Endothelial cell (in vitro differentiated cells): ENCODE measurements at regions not wholly inside any gene's neighbourhood (a gene's known extent, or its start where the extent isn't known, plus 50 kb on each side); places are given as distances from the start of the nearest gene placed in this dataset.

Experiments used
- DNase-seq: peaks from one replicate; pipeline ENCODE4 v3.0.0; 2021; ENCODE audit warnings: low spot score
- H3K27ac Mint-ChIP-seq: one replicate; pipeline ENCODE4 v1.8.0; 2021; ENCODE audit warnings: mixed read lengths, inconsistent platforms; ENCODE audit not compliant: unreplicated experiment
- H3K27me3 Mint-ChIP-seq: one replicate; pipeline ENCODE4 v1.8.0; 2021; ENCODE audit warnings: mild to moderate bottlenecking, moderate library complexity, mixed read lengths, inconsistent platforms; ENCODE audit not compliant: unreplicated experiment
- H3K36me3 Mint-ChIP-seq: one replicate; pipeline ENCODE4 v1.8.0; 2021; ENCODE audit warnings: mild to moderate bottlenecking, low read depth, mixed read lengths, inconsistent platforms; ENCODE audit not compliant: unreplicated experiment
- H3K4me1 Mint-ChIP-seq: one replicate; pipeline ENCODE4 v1.8.0; 2021; ENCODE audit warnings: mild to moderate bottlenecking, mixed read lengths, inconsistent platforms; ENCODE audit not compliant: unreplicated experiment
- H3K4me3 Mint-ChIP-seq: one replicate; pipeline ENCODE4 v1.8.0; 2021; ENCODE audit warnings: mild to moderate bottlenecking, mixed read lengths, inconsistent platforms; ENCODE audit not compliant: unreplicated experiment
- H3K9me3 Mint-ChIP-seq: one replicate; pipeline ENCODE4 v1.8.0; 2021; ENCODE audit warnings: mixed read lengths, inconsistent platforms; ENCODE audit not compliant: unreplicated experiment
- CTCF ChIP-seq: fragments of 200-600 bp; sonication (generic); IDR thresholded peaks from one replicate; pipeline ENCODE4 v1.5.0; 2021; ENCODE audit warnings: antibody characterized with exemption; ENCODE audit not compliant: unreplicated experiment

- no peak overlapping the region for H3K27ac Mint-ChIP-seq
- no peak for TF ChIP-seq CTCF
- H3K36me3 Mint-ChIP-seq = peaks cover 13% of the 10 kb centered on the region
- H3K4me1 Mint-ChIP-seq = peaks cover 26% of the 10 kb centered on the region
- DNase-seq = no peak
- H3K27me3 Mint-ChIP-seq = peaks cover 4% of the 10 kb centered on the region
- no peaks in the 10 kb centered on the region for H3K9me3 Mint-ChIP-seq
- H3K4me3 Mint-ChIP-seq = no peak overlapping the region
These were observed 331.0 kb upstream of the NRP1 start for GRCh38 chr10:33665501-33665900.

- peaks cover 4% of the 10 kb centered on the region for H3K27me3 Mint-ChIP-seq
- H3K27ac Mint-ChIP-seq = no peak overlapping the region
- no peak overlapping the region for H3K4me3 Mint-ChIP-seq
- H3K36me3 Mint-ChIP-seq = peaks cover 13% of the 10 kb centered on the region
- TF ChIP-seq CTCF = no peak
- peaks cover 40% of the 10 kb centered on the region for H3K4me1 Mint-ChIP-seq
- no peak for DNase-seq
- no peaks in the 10 kb centered on the region for H3K9me3 Mint-ChIP-seq
These were observed 329.6 kb upstream of the NRP1 start for GRCh38 chr10:33664070-33664469.

GRCh38 chr10:33661580-33662336 is 327.3 kb upstream of the NRP1 start:
- peaks cover 4% of the 10 kb centered on the region for H3K27me3 Mint-ChIP-seq
- H3K27ac Mint-ChIP-seq = peak overlapping the region; percentile 42
- peaks cover 12% of the 10 kb centered on the region for H3K36me3 Mint-ChIP-seq
- H3K4me3 Mint-ChIP-seq = peak overlapping the region; percentile 1
- no peaks in the 10 kb centered on the region for H3K9me3 Mint-ChIP-seq
- peak; percentile 33 for DNase-seq
- no peak for TF ChIP-seq CTCF
- peaks cover 47% of the 10 kb centered on the region for H3K4me1 Mint-ChIP-seq

GRCh38 chr10:33660329-33660728 is 325.9 kb upstream of the NRP1 start:
- peaks cover 47% of the 10 kb centered on the region for H3K4me1 Mint-ChIP-seq
- H3K36me3 Mint-ChIP-seq = peaks cover 12% of the 10 kb centered on the region
- peak overlapping the region; percentile 13 for H3K4me3 Mint-ChIP-seq
- peaks cover under 1% of the 10 kb centered on the region for H3K9me3 Mint-ChIP-seq
- peaks cover 4% of the 10 kb centered on the region for H3K27me3 Mint-ChIP-seq
- no peak for TF ChIP-seq CTCF
- peak; percentile 19 for DNase-seq
- peak overlapping the region; percentile 92 for H3K27ac Mint-ChIP-seq

GRCh38 chr10:33657913-33658312 is 323.4 kb upstream of the NRP1 start:
- Mint-ChIP-seq H3K4me3 (no peak overlapping the region), H3K36me3 (peaks cover 8% of the 10 kb centered on the region), H3K27me3 (peaks cover 2% of the 10 kb centered on the region), H3K27ac (no peak overlapping the region), H3K9me3 (peaks cover 4% of the 10 kb centered on the region), H3K4me1 (peaks cover 43% of the 10 kb centered on the region)
- TF ChIP-seq CTCF = no peak
- no peak for DNase-seq
